OCI-LY1 (cell line): ENCODE measurements at regions not wholly inside any gene's neighbourhood (a gene's known extent, or its start where the extent isn't known, plus 50 kb on each side); places are given as distances from the start of the nearest gene placed in this dataset.

ENCODE experiments used
- H2AFZ ChIP-seq: fragments of 200-600 bp; sonication (generic), shearing (Covaris generic); 2 replicates; pipeline ENCODE4 v1.6.0; 2014; ENCODE audit warnings: antibody characterized with exemption, mild to moderate bottlenecking, low read length
- H3F3A ChIP-seq: fragments of 200-600 bp; sonication (generic), shearing (Covaris generic); 2 replicates; pipeline ENCODE4 v1.6.0; 2014; ENCODE audit warnings: mild to moderate bottlenecking, antibody characterized with exemption, low read length, moderate library complexity; ENCODE audit not compliant: insufficient read depth
- H3K27ac ChIP-seq: fragments of 200-600 bp; sonication (generic); 2 replicates; pipeline ENCODE4 v1.5.1; 2014; ENCODE audit warnings: low read length, mixed run types, mild to moderate bottlenecking, low read depth; ENCODE audit not compliant: poor library complexity, severe bottlenecking
- H3K27me3 ChIP-seq: fragments of 200-600 bp; sonication (generic); 2 replicates; pipeline ENCODE4 v1.6.0; 2014; ENCODE audit warnings: antibody characterized with exemption, mild to moderate bottlenecking, low read length, moderate library complexity; ENCODE audit not compliant: insufficient read depth
- H3K36me3 ChIP-seq: fragments of 200-600 bp; sonication (generic); 2 replicates; pipeline ENCODE4 v1.6.1; 2014; ENCODE audit warnings: mild to moderate bottlenecking, antibody characterized with exemption, low read length, moderate library complexity, mixed read lengths; ENCODE audit not compliant: insufficient read depth
- H3K4me1 ChIP-seq: fragments of 200-600 bp; sonication (generic); 2 replicates; pipeline ENCODE4 v1.5.1; 2014; ENCODE audit warnings: mild to moderate bottlenecking, low read length, moderate library complexity; ENCODE audit not compliant: insufficient read depth, severe bottlenecking
- H3K4me2 ChIP-seq: fragments of 200-600 bp; sonication (generic), shearing (Covaris generic); 2 replicates; pipeline ENCODE4 v1.6.1; 2014; ENCODE audit warnings: low read length
- H3K4me3 ChIP-seq: fragments of 200-600 bp; sonication (generic); 2 replicates; pipeline ENCODE4 v1.5.1; 2014; ENCODE audit warnings: low read length, low read depth, mild to moderate bottlenecking, mixed read lengths; ENCODE audit not compliant: poor library complexity, severe bottlenecking
- H3K79me2 ChIP-seq: fragments of 200-600 bp; shearing (Covaris generic); 2 replicates; pipeline ENCODE4 v1.6.1; 2016; ENCODE audit warnings: mixed run types, low read length, mixed read lengths; ENCODE audit not compliant: insufficient read depth
- H3K9ac ChIP-seq: fragments of 200-600 bp; sonication (generic), shearing (Covaris generic); 2 replicates; pipeline ENCODE4 v1.6.1; 2014; ENCODE audit warnings: mild to moderate bottlenecking, low read length, mixed read lengths
- H3K9me2 ChIP-seq: fragments of 200-600 bp; sonication (generic), shearing (Covaris generic); 2 replicates; pipeline ENCODE4 v1.6.1; 2014; ENCODE audit warnings: low read depth, mild to moderate bottlenecking, low read length, mixed read lengths
- H3K9me3 ChIP-seq: fragments of 200-600 bp; shearing (Covaris generic); 2 replicates; pipeline ENCODE4 v1.6.1; 2014; ENCODE audit warnings: low read length, mixed read lengths
- H4K20me1 ChIP-seq: fragments of 200-600 bp; sonication (generic), shearing (Covaris generic); 2 replicates; pipeline ENCODE4 v1.6.0; 2016; ENCODE audit warnings: mild to moderate bottlenecking, low read length; ENCODE audit not compliant: insufficient read depth
- EZH2 ChIP-seq: fragments of 200-600 bp; sonication (generic), shearing (Covaris generic); IDR thresholded peaks from 2 replicates; pipeline ENCODE4 v1.8.0; 2017; ENCODE audit warnings: borderline replicate concordance, mixed run types, mild to moderate bottlenecking, antibody characterized with exemption, low read length, moderate library complexity, mixed read lengths
- TF ChIP-seq, protein P1 (sequence below): fragments of 200-600 bp; sonication (generic), shearing (Covaris generic); IDR thresholded peaks from 2 replicates; pipeline ENCODE4 v1.5.1; 2017; ENCODE audit warnings: mild to moderate bottlenecking, antibody characterized with exemption, low read length, moderate library complexity, mixed read lengths

DNA sequence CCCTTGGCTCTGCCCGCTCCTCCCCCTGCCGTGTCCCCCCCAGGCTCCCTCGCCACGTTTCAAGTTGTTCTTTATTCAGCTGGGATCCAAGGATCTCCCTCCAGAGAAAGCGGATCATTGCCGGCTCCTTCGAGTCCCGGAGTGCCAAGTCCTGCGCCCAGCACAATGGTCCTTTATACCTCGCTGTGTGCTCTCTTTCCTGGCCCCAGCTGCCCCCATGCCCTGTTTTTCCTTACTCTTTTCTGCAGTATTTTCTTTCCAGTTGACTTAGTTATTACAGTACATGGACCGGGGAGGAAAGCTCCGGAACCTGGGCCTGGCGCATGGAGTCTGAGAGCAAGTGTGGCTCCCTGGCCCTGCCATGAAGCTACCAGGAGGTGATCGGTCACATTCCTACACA is 88.1 kb upstream of the KMT2C start:
- TF ChIP-seq, protein P1, sequence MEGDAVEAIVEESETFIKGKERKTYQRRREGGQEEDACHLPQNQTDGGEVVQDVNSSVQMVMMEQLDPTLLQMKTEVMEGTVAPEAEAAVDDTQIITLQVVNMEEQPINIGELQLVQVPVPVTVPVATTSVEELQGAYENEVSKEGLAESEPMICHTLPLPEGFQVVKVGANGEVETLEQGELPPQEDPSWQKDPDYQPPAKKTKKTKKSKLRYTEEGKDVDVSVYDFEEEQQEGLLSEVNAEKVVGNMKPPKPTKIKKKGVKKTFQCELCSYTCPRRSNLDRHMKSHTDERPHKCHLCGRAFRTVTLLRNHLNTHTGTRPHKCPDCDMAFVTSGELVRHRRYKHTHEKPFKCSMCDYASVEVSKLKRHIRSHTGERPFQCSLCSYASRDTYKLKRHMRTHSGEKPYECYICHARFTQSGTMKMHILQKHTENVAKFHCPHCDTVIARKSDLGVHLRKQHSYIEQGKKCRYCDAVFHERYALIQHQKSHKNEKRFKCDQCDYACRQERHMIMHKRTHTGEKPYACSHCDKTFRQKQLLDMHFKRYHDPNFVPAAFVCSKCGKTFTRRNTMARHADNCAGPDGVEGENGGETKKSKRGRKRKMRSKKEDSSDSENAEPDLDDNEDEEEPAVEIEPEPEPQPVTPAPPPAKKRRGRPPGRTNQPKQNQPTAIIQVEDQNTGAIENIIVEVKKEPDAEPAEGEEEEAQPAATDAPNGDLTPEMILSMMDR = no peak
- no peak for TF ChIP-seq EZH2
- Histone ChIP-seq H2AFZ (no peak overlapping the region), H3K4me2 (no peak overlapping the region), H3K27ac (no peak overlapping the region), H4K20me1 (no peaks in the 10 kb centered on the region), H3K9me2 (no peaks in the 10 kb centered on the region), H3K4me1 (no peaks in the 10 kb centered on the region), H3K9me3 (peaks cover 6% of the 10 kb centered on the region), H3K79me2 (no peaks in the 10 kb centered on the region), H3K27me3 (no peaks in the 10 kb centered on the region; the same call in 1 of the 2 replicates), H3K9ac (no peak overlapping the region), H3K4me3 (no peak overlapping the region), H3F3A (no peaks in the 10 kb centered on the region), H3K36me3 (no peaks in the 10 kb centered on the region)

DNA sequence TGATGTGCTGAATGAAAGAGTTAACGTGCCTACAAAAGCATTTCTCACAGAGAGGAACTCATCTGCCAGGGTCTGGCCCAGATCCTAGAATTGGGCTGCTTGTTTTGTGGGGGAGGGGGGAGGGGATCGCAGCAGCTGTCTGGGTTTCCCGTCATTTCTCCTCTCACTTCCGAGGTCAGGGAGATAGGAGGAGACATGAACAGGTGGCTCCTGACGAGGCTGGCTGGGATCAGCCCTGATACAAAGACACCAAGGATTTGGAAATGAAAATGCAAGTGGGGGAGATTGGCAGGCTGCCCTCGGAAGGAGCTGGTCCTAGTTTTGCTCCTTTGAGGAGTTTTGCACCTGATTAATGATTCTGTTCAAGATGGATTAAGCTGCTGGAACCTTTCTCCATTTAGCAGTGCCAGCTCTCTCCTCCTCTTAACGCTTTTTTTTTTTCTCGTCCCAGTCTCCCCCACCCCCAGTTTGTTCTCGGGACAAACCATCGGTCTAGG is 86.8 kb upstream of the KMT2C start:
- Histone ChIP-seq H3K79me2 (no peaks in the 10 kb centered on the region), H4K20me1 (no peaks in the 10 kb centered on the region), H3K27ac (no peak overlapping the region), H3K4me2 (no peak overlapping the region), H3K9me3 (peaks cover 9% of the 10 kb centered on the region), H3K4me3 (no peak overlapping the region), H3K4me1 (no peaks in the 10 kb centered on the region), H3K9me2 (no peaks in the 10 kb centered on the region), H2AFZ (no peak overlapping the region), H3F3A (no peaks in the 10 kb centered on the region), H3K9ac (no peak overlapping the region), H3K36me3 (no peaks in the 10 kb centered on the region), H3K27me3 (no peaks in the 10 kb centered on the region; the same call in 1 of the 2 replicates)
- no peak for TF ChIP-seq EZH2
- TF ChIP-seq, protein P1 = no peak

DNA sequence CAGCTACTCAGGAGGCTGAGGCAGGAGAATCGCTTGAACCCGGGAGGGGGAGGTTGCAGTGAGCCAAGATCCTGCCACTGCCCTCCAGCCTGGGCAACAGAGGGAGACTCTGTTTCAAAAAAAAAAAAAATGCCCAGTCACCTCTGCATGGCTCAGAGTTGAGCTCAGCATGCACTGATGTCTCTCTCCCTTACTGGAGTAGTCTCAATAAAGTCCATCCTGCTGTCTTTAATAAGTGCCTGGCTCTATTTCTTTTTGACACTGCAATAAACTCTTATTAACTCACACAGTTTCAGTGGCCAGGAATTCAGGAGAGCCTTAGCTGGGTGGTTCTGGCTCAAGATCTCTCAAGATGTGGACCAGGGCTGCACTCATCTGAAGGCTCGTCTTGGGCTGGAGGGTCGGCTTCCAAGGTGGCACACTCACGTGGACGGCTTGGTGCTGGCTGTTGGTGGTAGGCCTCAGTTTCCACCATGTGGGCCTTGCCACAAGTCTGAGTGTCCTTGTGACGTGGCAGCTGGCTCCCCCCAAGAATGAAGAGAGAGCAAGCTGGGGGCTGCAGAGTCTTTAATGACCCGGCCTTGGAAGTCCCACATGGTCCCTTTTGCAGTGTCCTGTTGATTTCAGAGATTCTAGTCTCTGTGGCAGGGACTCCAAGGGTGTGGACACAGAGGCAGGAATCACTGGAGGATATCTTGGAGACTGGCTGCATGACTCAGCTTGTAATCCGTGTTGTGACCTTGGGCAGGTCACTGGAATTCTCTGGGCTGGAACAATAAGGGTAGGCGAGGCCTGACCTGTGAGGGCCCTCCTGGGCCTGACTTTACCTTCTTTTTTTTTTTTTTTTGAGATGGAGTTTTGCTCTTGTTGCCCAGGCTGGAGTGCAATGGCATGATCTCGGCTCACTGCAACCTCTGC is 85.9 kb upstream of the KMT2C start:
- H3K4me1 ChIP-seq = no peaks in the 10 kb centered on the region
- no peak overlapping the region for H2AFZ ChIP-seq
- H3K4me3 ChIP-seq = no peak overlapping the region
- no peak overlapping the region for H3K4me2 ChIP-seq
- H3F3A ChIP-seq = no peaks in the 10 kb centered on the region
- H3K27ac ChIP-seq = no peak overlapping the region
- no peaks in the 10 kb centered on the region for H4K20me1 ChIP-seq
- no peaks in the 10 kb centered on the region for H3K79me2 ChIP-seq
- no peaks in the 10 kb centered on the region for H3K9me2 ChIP-seq
- H3K9me3 ChIP-seq = peaks cover 9% of the 10 kb centered on the region
- H3K27me3 ChIP-seq = no peaks in the 10 kb centered on the region; the same call in 1 of the 2 replicates
- no peaks in the 10 kb centered on the region for H3K36me3 ChIP-seq
- no peak overlapping the region for H3K9ac ChIP-seq
- TF ChIP-seq, protein P1 = no peak
- TF ChIP-seq EZH2 = no peak
